HEK293T (cell line): ENCODE measurements at regions not wholly inside any gene's neighbourhood (a gene's known extent, or its start where the extent isn't known, plus 50 kb on each side); places are given as distances from the start of the nearest gene placed in this dataset.
"Not testable (repeated sequence)": the region's sequence is repeated elsewhere in the genome, so short reads cannot be mapped to it uniquely, and the experiment has no call there.

Experiments
- CTCF ChIA-PET: fragments of 350-600 bp; formaldehyde crosslinking; extraction: SDS; loops from one replicate; lab custom pipeline; 2021; ENCODE audit warnings: antibody characterized with exemption, inconsistent platforms; lab: Yijun Ruan, JAX
- POLR2A ChIA-PET: fragments of 350-600 bp; formaldehyde crosslinking; extraction: SDS; loops from one replicate; lab custom pipeline; 2020; ENCODE audit warnings: antibody characterized with exemption, inconsistent platforms; lab: Yijun Ruan, JAX
- DNase-seq: peaks from one replicate; pipeline ENCODE4 v3.0.0; 2012; ENCODE audit warnings: mixed read lengths; ENCODE audit errors: extremely low spot score
- ARNT ChIP-seq: fragments of 450-650 bp; IDR thresholded peaks from 2 replicates; pipeline ENCODE4 v1.6.1; 2017; ENCODE audit warnings: mild to moderate bottlenecking
- BHLHE40 ChIP-seq: fragments of 450-650 bp; IDR thresholded peaks from 2 replicates; pipeline ENCODE4 v1.6.1; 2016; ENCODE audit warnings: mild to moderate bottlenecking, moderate library complexity, borderline replicate concordance
- CTBP1 ChIP-seq: fragments of 450-650 bp; IDR thresholded peaks from 2 replicates; pipeline ENCODE4 v1.6.1; 2016; ENCODE audit warnings: borderline replicate concordance
- ELF4 ChIP-seq: fragments of 450-650 bp; IDR thresholded peaks from 2 replicates; pipeline ENCODE4 v1.6.1; 2017; ENCODE audit warnings: antibody characterized with exemption
- FOXA1 ChIP-seq: fragments of 450-650 bp; IDR thresholded peaks from 2 replicates; pipeline ENCODE4 v1.6.1; 2016; ENCODE audit warnings: mild to moderate bottlenecking
- FOXK2 ChIP-seq: fragments of 450-650 bp; IDR thresholded peaks from 2 replicates; pipeline ENCODE4 v1.6.1; 2016; ENCODE audit warnings: mild to moderate bottlenecking
- FOXM1 ChIP-seq: fragments of 450-650 bp; IDR thresholded peaks from 2 replicates; pipeline ENCODE4 v1.6.1; 2017; ENCODE audit warnings: mild to moderate bottlenecking, borderline replicate concordance
- HDGF ChIP-seq: fragments of 450-650 bp; IDR thresholded peaks from 2 replicates; pipeline ENCODE4 v1.6.1; 2017; ENCODE audit warnings: antibody characterized with exemption, borderline replicate concordance
- L3MBTL2 ChIP-seq: fragments of 450-650 bp; conservative IDR thresholded peaks from 2 replicates; pipeline ENCODE4 v1.6.1; 2016; ENCODE audit warnings: mild to moderate bottlenecking
- LEF1 ChIP-seq: fragments of 450-650 bp; IDR thresholded peaks from 2 replicates; pipeline ENCODE4 v1.6.1; 2017; ENCODE audit warnings: mild to moderate bottlenecking, borderline replicate concordance
- NFRKB ChIP-seq: fragments of 450-650 bp; IDR thresholded peaks from 2 replicates; pipeline ENCODE4 v1.6.1; 2016; ENCODE audit warnings: mild to moderate bottlenecking, moderate library complexity
- PKNOX1 ChIP-seq: fragments of 450-650 bp; IDR thresholded peaks from 2 replicates; pipeline ENCODE4 v1.6.1; 2016
- SP1 ChIP-seq: fragments of 450-650 bp; IDR thresholded peaks from 2 replicates; pipeline ENCODE4 v1.6.1; 2017
- SUZ12 ChIP-seq: fragments of 450-650 bp; IDR thresholded peaks from 2 replicates; pipeline ENCODE4 v1.6.1; 2016; ENCODE audit warnings: mild to moderate bottlenecking
- TARDBP ChIP-seq: fragments of 450-650 bp; IDR thresholded peaks from 2 replicates; pipeline ENCODE4 v1.6.1; 2016
- ZNF384 ChIP-seq: fragments of 450-650 bp; IDR thresholded peaks from 2 replicates; pipeline ENCODE4 v1.6.1; 2016

GRCh38 chr6:11423072-11423471 is 114.5 kb upstream of the TMEM170B start:
- CTCF ChIA-PET: no interaction called here
- POLR2A ChIA-PET: no interaction called here
- no peak for TF ChIP-seq NFRKB
- no peak for TF ChIP-seq PKNOX1
- TF ChIP-seq LEF1: no peak
- TF ChIP-seq ELF4: no peak
- TF ChIP-seq HDGF: no peak
- no peak for TF ChIP-seq FOXK2
- no peak for TF ChIP-seq L3MBTL2
- TF ChIP-seq ARNT: no peak
- no peak for TF ChIP-seq FOXM1
- TF ChIP-seq ZNF384: no peak
- no peak for DNase-seq

DNA sequence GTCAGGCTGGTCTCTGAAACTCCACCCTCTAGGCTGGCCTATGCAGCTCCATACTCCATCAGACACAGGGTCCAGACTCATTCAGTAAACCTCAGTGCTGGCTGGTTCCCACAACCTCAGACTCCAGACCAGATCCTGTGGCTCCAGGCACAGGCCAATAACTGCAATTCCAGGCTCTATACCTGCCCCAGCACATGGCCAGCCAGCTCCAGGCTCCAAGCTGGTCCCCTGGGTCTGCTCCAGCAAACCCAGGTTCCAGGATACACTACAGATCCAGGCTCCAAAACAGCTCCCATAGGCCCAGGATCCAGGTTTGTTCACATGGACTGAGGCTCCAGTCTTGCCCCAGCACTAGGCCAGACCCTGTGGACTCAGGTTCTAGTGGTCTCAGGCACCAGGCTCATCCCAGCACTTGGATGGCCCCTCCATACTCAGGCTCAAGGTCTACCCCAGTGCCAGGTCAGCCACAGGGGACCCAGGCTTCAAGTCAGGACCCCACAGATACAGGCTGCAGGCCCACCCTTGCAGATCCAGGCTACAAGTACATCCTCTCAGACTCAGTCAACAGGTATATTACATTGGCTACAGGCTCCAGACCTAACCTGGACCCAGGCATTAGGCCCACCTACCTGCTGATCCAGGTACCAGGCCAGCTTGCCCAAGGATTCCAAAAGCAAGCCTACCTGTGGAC is 117.6 kb upstream of the TMEM170B start:
- TF ChIP-seq PKNOX1 (no peak), LEF1 (no peak), FOXK2 (no peak), FOXM1 (no peak), BHLHE40 (no peak), SP1 (no peak), CTBP1 (no peak), SUZ12 (no peak), ELF4 (no peak), L3MBTL2 (no peak), NFRKB (no peak), ARNT (no peak), ZNF384 (no peak), HDGF (no peak), TARDBP (no peak), FOXA1 (no peak)
- POLR2A ChIA-PET: no interaction called here
- DNase-seq: no peak
- CTCF ChIA-PET: no interaction called here

DNA sequence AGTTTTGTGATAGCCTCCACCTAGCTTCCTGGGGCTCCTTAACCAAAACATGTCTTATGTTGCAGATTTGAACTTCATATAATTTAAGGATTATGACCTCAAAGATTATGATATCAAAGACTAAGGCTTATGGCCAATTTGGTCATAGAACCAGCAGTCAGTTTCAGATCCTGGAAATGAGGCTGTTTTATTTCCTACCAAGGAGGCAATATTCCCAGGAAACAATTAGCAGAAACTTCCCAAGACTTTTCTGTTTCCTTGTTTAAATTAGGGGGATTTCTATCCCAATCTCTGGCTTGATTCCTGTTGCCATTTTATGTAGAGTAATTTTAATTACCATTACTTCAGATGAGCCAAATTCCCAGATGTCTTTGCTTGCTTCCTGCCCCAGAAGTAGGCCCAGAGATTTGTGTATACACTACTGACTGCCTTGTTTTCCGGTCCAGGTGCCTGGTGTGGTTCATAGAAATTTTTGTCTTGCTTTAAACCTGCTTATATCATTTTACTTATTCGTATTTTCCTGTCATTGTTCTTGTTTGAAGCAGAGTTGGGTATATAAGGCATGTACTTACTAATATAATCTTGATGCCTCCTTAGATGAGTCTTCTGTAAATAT is 119.2 kb upstream of the TMEM170B start:
- ChIA-PET CTCF (no interaction called here), POLR2A (no interaction called here)
- TF ChIP-seq ELF4 (no peak), HDGF (no peak), ARNT (no peak), LEF1 (no peak), TARDBP (no peak), ZNF384 (no peak), NFRKB (no peak), PKNOX1 (no peak), FOXK2 (no peak), SUZ12 (no peak), BHLHE40 (no peak), CTBP1 (no peak)
- DNase-seq: no peak

GRCh38 chr6:11416936-11417576 is 120.5 kb upstream of the TMEM170B start:
- no peak for TF ChIP-seq FOXA1
- no peak for TF ChIP-seq LEF1
- TF ChIP-seq SP1: no peak
- no peak for TF ChIP-seq NFRKB
- TF ChIP-seq SUZ12: no peak
- TF ChIP-seq ZNF384: no peak
- no peak for TF ChIP-seq PKNOX1
- TF ChIP-seq CTBP1: no peak
- no peak for TF ChIP-seq L3MBTL2
- TF ChIP-seq BHLHE40: no peak
- no peak for TF ChIP-seq FOXM1
- no peak for TF ChIP-seq ARNT
- no peak for TF ChIP-seq ELF4
- TF ChIP-seq TARDBP: no peak
- CTCF ChIA-PET: no interaction called here
- POLR2A ChIA-PET: no interaction called here
- DNase-seq: no peak

GRCh38 chr6:11416099-11416935 is 121.2 kb upstream of the TMEM170B start:
- CTCF ChIA-PET, POLR2A ChIA-PET, DNase-seq: not testable (repeated sequence)
